ENCODE measurements at regions not wholly inside any gene's neighbourhood (a gene's known extent, or its start where the extent isn't known, plus 50 kb on each side); places are given as distances from the start of the nearest gene placed in this dataset.

- Histone ChIP-seq H3K27ac (ENCODE audit: low read length in 2 of 2) (no peak overlapping the region), H3K79me2 (ENCODE audit: control insufficient read depth, insufficient read depth, low read length) (no peaks in the 10 kb centered on the region), H3K4me2 (replicated peaks; ENCODE audit: low read depth, low read length, poor library complexity, severe bottlenecking) (no peak overlapping the region), H3K36me3 (replicated peaks in 1 of 2; ENCODE audit: control extremely low read depth in 1 of 2, control insufficient read depth in 1 of 2, extremely low read depth in 1 of 2, insufficient read depth in 2 of 2, low read length in 1 of 2) (no peaks in the 10 kb centered on the region), H3K9me3 (ENCODE audit: control extremely low read depth in 1 of 3, control insufficient read depth in 2 of 3, insufficient read depth in 1 of 3, low read length in 2 of 3) (peaks cover 0 to 3% (median 0%) of the 10 kb centered on the region in 3 donors), H3K27me3 (replicated peaks in 1 of 4; ENCODE audit: control extremely low read depth in 1 of 4, control insufficient read depth in 3 of 4, insufficient read depth in 4 of 4, low read length in 3 of 4) (peaks cover 0 to 48% (median 26%) of the 10 kb centered on the region in 4 experiments), H2AFZ (ENCODE audit: insufficient read depth, low read depth, low read length, poor library complexity, severe bottlenecking) (no peak overlapping the region), H3K4me1 (ENCODE audit: control insufficient read depth in 2 of 2, insufficient read depth in 2 of 2, low read length in 2 of 2) (peaks cover 14 to 24% of the 10 kb centered on the region in 2 donors), H3K9ac (ENCODE audit: low read length) (no peak overlapping the region), H3K4me3 (ENCODE audit: control extremely low read depth in 1 of 5, extremely low read depth in 1 of 5, insufficient read depth in 1 of 5, low read depth in 2 of 5, low read length in 4 of 5) (no peak overlapping the region), H4K20me1 (ENCODE audit: control insufficient read depth, insufficient read depth, low read length, poor library complexity, severe bottlenecking) (no peaks in the 10 kb centered on the region)
- no peak for DNase-seq
- H3K4me3 Mint-ChIP-seq, result no peak overlapping the region
- H3K27me3 Mint-ChIP-seq, result peaks cover 46% of the 10 kb centered on the region
- H3K4me1 Mint-ChIP-seq, result peaks cover 12% of the 10 kb centered on the region
- TF ChIP-seq EZH2 (IDR thresholded peaks at IDR 0.05; ENCODE audit: borderline replicate concordance, insufficient read depth, low read depth, low read length, poor library complexity, severe bottlenecking), result no peak
- TF ChIP-seq CTCF (IDR thresholded peaks at IDR 0.05), result no peak
- ChIA-PET POLR2A (no interaction called here), CTCF (no interaction called here)
- no peaks in the 10 kb centered on the region for H3K9me3 Mint-ChIP-seq (ENCODE audit: insufficient read depth)
- no CpG with 5 or more reads among the region's 1 CpG for WGBS (ENCODE audit: insufficient coverage)
- intact Hi-C loops (cut with micrococcal nuclease), result no loop called here
- ATAC-seq (ENCODE audit: low read depth), result no peak
- no peak overlapping the region for H3K27ac Mint-ChIP-seq
These were observed 75.3 kb upstream of the IFNE start for GRCh38 chr9:21557428-21557768.

GRCh38 chr9:21558079-21558478 is 76.0 kb upstream of the IFNE start:
- Mint-ChIP-seq H3K27ac (no peak overlapping the region), H3K9me3 (ENCODE audit: insufficient read depth) (no peaks in the 10 kb centered on the region), H3K4me3 (no peak overlapping the region), H3K27me3 (peaks cover 46% of the 10 kb centered on the region), H3K4me1 (peaks cover 12% of the 10 kb centered on the region)
- DNase-seq (no peak), ATAC-seq (ENCODE audit: low read depth) (no peak)
- WGBS (ENCODE audit: insufficient coverage), result no CpG with 5 or more reads among the region's 1 CpG
- Histone ChIP-seq H3K79me2 (ENCODE audit: control insufficient read depth, insufficient read depth, low read length) (no peaks in the 10 kb centered on the region), H2AFZ (ENCODE audit: insufficient read depth, low read depth, low read length, poor library complexity, severe bottlenecking) (no peak overlapping the region), H3K36me3 (replicated peaks in 1 of 2; ENCODE audit: control extremely low read depth in 1 of 2, control insufficient read depth in 1 of 2, extremely low read depth in 1 of 2, insufficient read depth in 2 of 2, low read length in 1 of 2) (no peaks in the 10 kb centered on the region), H3K4me3 (ENCODE audit: control extremely low read depth in 1 of 5, extremely low read depth in 1 of 5, insufficient read depth in 1 of 5, low read depth in 2 of 5, low read length in 4 of 5) (no peak overlapping the region), H3K4me2 (replicated peaks; ENCODE audit: low read depth, low read length, poor library complexity, severe bottlenecking) (no peak overlapping the region), H3K27ac (ENCODE audit: low read length in 2 of 2) (no peak overlapping the region), H3K9ac (ENCODE audit: low read length) (no peak overlapping the region), H3K27me3 (replicated peaks in 1 of 4; ENCODE audit: control extremely low read depth in 1 of 4, control insufficient read depth in 3 of 4, insufficient read depth in 4 of 4, low read length in 3 of 4) (peaks cover 0 to 48% (median 25%) of the 10 kb centered on the region in 4 experiments), H4K20me1 (ENCODE audit: control insufficient read depth, insufficient read depth, low read length, poor library complexity, severe bottlenecking) (no peaks in the 10 kb centered on the region), H3K4me1 (ENCODE audit: control insufficient read depth in 2 of 2, insufficient read depth in 2 of 2, low read length in 2 of 2) (peaks cover 14 to 24% of the 10 kb centered on the region in 2 donors), H3K9me3 (ENCODE audit: control extremely low read depth in 1 of 3, control insufficient read depth in 2 of 3, insufficient read depth in 1 of 3, low read length in 2 of 3) (peaks cover 0 to 3% (median 0%) of the 10 kb centered on the region in 3 donors)
- TF ChIP-seq CTCF (IDR thresholded peaks at IDR 0.05) (no peak), EZH2 (IDR thresholded peaks at IDR 0.05; ENCODE audit: borderline replicate concordance, insufficient read depth, low read depth, low read length, poor library complexity, severe bottlenecking) (no peak)
- intact Hi-C loops (cut with micrococcal nuclease), result no loop called here
- POLR2A ChIA-PET, result no interaction called here
- CTCF ChIA-PET, result no interaction called here
